ENCODE measurements at regions not wholly inside any gene's neighbourhood (a gene's known extent, or its start where the extent isn't known, plus 50 kb on each side); places are given as distances from the start of the nearest gene placed in this dataset.

- Histone ChIP-seq H3K4me1 (ENCODE audit: control insufficient read depth, insufficient read depth, low read length) (no peaks in the 10 kb centered on the region), H3K4me3 (ENCODE audit: low read length) (no peak overlapping the region), H3K9me3 (ENCODE audit: control insufficient read depth, low read length) (no peaks in the 10 kb centered on the region), H3K27ac (ENCODE audit: low read length) (no peak overlapping the region), H3K27me3 (ENCODE audit: control insufficient read depth, insufficient read depth) (no peaks in the 10 kb centered on the region)
- ATAC-seq (no peak), DNase-seq (no peak)
- intact Hi-C loops (cut with DNase I) = no loop called here
- 84% methylated on average over 16 of the region's 16 CpGs for WGBS
Observed at GRCh38 chr20:6489361-6490171, 277.9 kb upstream of the BMP2 start.

GRCh38 chr20:6485351-6485750, 282.1 kb upstream of the BMP2 start:
- no peak for ATAC-seq
- WGBS = 42% methylated on average over 7 of the region's 7 CpGs

GRCh38 chr20:6483727-6484126, 283.8 kb upstream of the BMP2 start:
- intact Hi-C loops (cut with DNase I) = no loop called here

More at GRCh38 chr20:6485351-6485750, 282.1 kb upstream of the BMP2 start:
- peaks cover 2% of the 10 kb centered on the region for H3K4me1 ChIP-seq (ENCODE audit: control insufficient read depth, insufficient read depth, low read length)
- H3K9me3 ChIP-seq (ENCODE audit: control insufficient read depth, low read length) = no peaks in the 10 kb centered on the region
- intact Hi-C loops (cut with DNase I) = no loop called here
- DNase-seq = no peak
- H3K27me3 ChIP-seq (ENCODE audit: control insufficient read depth, insufficient read depth) = no peaks in the 10 kb centered on the region
- H3K27ac ChIP-seq (ENCODE audit: low read length) = no peak overlapping the region
- H3K4me3 ChIP-seq (ENCODE audit: low read length) = no peak overlapping the region

GRCh38 chr20:6482486-6482885, 285.0 kb upstream of the BMP2 start:
- no peaks in the 10 kb centered on the region for H3K27me3 ChIP-seq (ENCODE audit: control insufficient read depth, insufficient read depth)
- no peak for DNase-seq
- no peak overlapping the region for H3K27ac ChIP-seq (ENCODE audit: low read length)
- intact Hi-C loops (cut with DNase I) = no loop called here
- H3K9me3 ChIP-seq (ENCODE audit: control insufficient read depth, low read length) = no peaks in the 10 kb centered on the region
- H3K4me1 ChIP-seq (ENCODE audit: control insufficient read depth, insufficient read depth, low read length) = peaks cover 2% of the 10 kb centered on the region
- ATAC-seq = no peak
- H3K4me3 ChIP-seq (ENCODE audit: low read length) = no peak overlapping the region

More at GRCh38 chr20:6483727-6484126, 283.8 kb upstream of the BMP2 start:
- Histone ChIP-seq H3K27me3 (ENCODE audit: control insufficient read depth, insufficient read depth) (no peaks in the 10 kb centered on the region), H3K27ac (ENCODE audit: low read length) (no peak overlapping the region), H3K4me3 (ENCODE audit: low read length) (no peak overlapping the region), H3K9me3 (ENCODE audit: control insufficient read depth, low read length) (no peaks in the 10 kb centered on the region), H3K4me1 (ENCODE audit: control insufficient read depth, insufficient read depth, low read length) (peaks cover 2% of the 10 kb centered on the region)
- WGBS = 83% methylated on average over 2 of the region's 2 CpGs
- DNase-seq (no peak), ATAC-seq (no peak)

GRCh38 chr20:6480328-6481200, 286.9 kb upstream of the BMP2 start:
- H3K9me3 ChIP-seq (ENCODE audit: control insufficient read depth, low read length) = no peaks in the 10 kb centered on the region
- intact Hi-C loops (cut with DNase I) = no loop called here
- H3K27me3 ChIP-seq (ENCODE audit: control insufficient read depth, insufficient read depth) = no peaks in the 10 kb centered on the region
- DNase-seq = no peak
- no peak overlapping the region for H3K27ac ChIP-seq (ENCODE audit: low read length)
- no peak overlapping the region for H3K4me3 ChIP-seq (ENCODE audit: low read length)
- 75% methylated on average over 7 of the region's 7 CpGs for WGBS
- ATAC-seq = no peak
- peaks cover 2% of the 10 kb centered on the region for H3K4me1 ChIP-seq (ENCODE audit: control insufficient read depth, insufficient read depth, low read length)

GRCh38 chr20:6473197-6473596, 294.3 kb upstream of the BMP2 start:
- H3K27me3 ChIP-seq (ENCODE audit: control insufficient read depth, insufficient read depth) = no peaks in the 10 kb centered on the region
- intact Hi-C loops (cut with DNase I) = no loop called here

GRCh38 chr20:6471871-6472270, 295.6 kb upstream of the BMP2 start:
- no peak overlapping the region for H3K27ac ChIP-seq (ENCODE audit: low read length)
- no peak overlapping the region for H3K4me3 ChIP-seq (ENCODE audit: low read length)
- no peaks in the 10 kb centered on the region for H3K4me1 ChIP-seq (ENCODE audit: control insufficient read depth, insufficient read depth, low read length)
- ATAC-seq = no peak
- no peaks in the 10 kb centered on the region for H3K27me3 ChIP-seq (ENCODE audit: control insufficient read depth, insufficient read depth)
- no peaks in the 10 kb centered on the region for H3K9me3 ChIP-seq (ENCODE audit: control insufficient read depth, low read length)
- 73% methylated on average over 1 of the region's 1 CpG for WGBS
- intact Hi-C loops (cut with DNase I) = no loop called here
- no peak for DNase-seq

More at GRCh38 chr20:6473197-6473596, 294.3 kb upstream of the BMP2 start:
- DNase-seq (no peak), ATAC-seq (no peak)
- H3K4me1 ChIP-seq (ENCODE audit: control insufficient read depth, insufficient read depth, low read length) = no peaks in the 10 kb centered on the region
- H3K27ac ChIP-seq (ENCODE audit: low read length) = no peak overlapping the region
- H3K4me3 ChIP-seq (ENCODE audit: low read length) = no peak overlapping the region
- H3K9me3 ChIP-seq (ENCODE audit: control insufficient read depth, low read length) = no peaks in the 10 kb centered on the region

- 82% methylated on average over 5 of the region's 5 CpGs for WGBS
- H3K9me3 ChIP-seq (ENCODE audit: control insufficient read depth, low read length) = no peaks in the 10 kb centered on the region
- H3K4me1 ChIP-seq (ENCODE audit: control insufficient read depth, insufficient read depth, low read length) = no peaks in the 10 kb centered on the region
- H3K27ac ChIP-seq (ENCODE audit: low read length) = no peak overlapping the region
- ATAC-seq (no peak), DNase-seq (no peak)
- H3K4me3 ChIP-seq (ENCODE audit: low read length) = no peak overlapping the region
- H3K27me3 ChIP-seq (ENCODE audit: control insufficient read depth, insufficient read depth) = no peaks in the 10 kb centered on the region
- intact Hi-C loops (cut with DNase I) = no loop called here
Observed at GRCh38 chr20:6471110-6471647, 296.3 kb upstream of the BMP2 start.

GRCh38 chr20:6469695-6470094, 297.8 kb upstream of the BMP2 start:
- Histone ChIP-seq H3K4me1 (ENCODE audit: control insufficient read depth, insufficient read depth, low read length) (no peaks in the 10 kb centered on the region), H3K27ac (ENCODE audit: low read length) (no peak overlapping the region), H3K4me3 (ENCODE audit: low read length) (no peak overlapping the region), H3K9me3 (ENCODE audit: control insufficient read depth, low read length) (no peaks in the 10 kb centered on the region), H3K27me3 (ENCODE audit: control insufficient read depth, insufficient read depth) (no peaks in the 10 kb centered on the region)
- DNase-seq (no peak), ATAC-seq (no peak)
- 67% methylated on average over 4 of the region's 4 CpGs for WGBS
- intact Hi-C loops (cut with DNase I) = no loop called here

GRCh38 chr20:6468423-6469116, 298.9 kb upstream of the BMP2 start:
- intact Hi-C loops (cut with DNase I) = no loop called here
- no peak for ATAC-seq
- Histone ChIP-seq H3K4me3 (ENCODE audit: low read length) (no peak overlapping the region), H3K27me3 (ENCODE audit: control insufficient read depth, insufficient read depth) (no peaks in the 10 kb centered on the region), H3K4me1 (ENCODE audit: control insufficient read depth, insufficient read depth, low read length) (no peaks in the 10 kb centered on the region), H3K27ac (ENCODE audit: low read length) (no peak overlapping the region), H3K9me3 (ENCODE audit: control insufficient read depth, low read length) (no peaks in the 10 kb centered on the region)
- 61% methylated on average over 2 of the region's 2 CpGs for WGBS
- DNase-seq = no peak

- Histone ChIP-seq H3K27me3 (ENCODE audit: control insufficient read depth, insufficient read depth) (no peaks in the 10 kb centered on the region), H3K4me3 (ENCODE audit: low read length) (no peak overlapping the region), H3K27ac (ENCODE audit: low read length) (no peak overlapping the region), H3K4me1 (ENCODE audit: control insufficient read depth, insufficient read depth, low read length) (no peaks in the 10 kb centered on the region), H3K9me3 (ENCODE audit: control insufficient read depth, low read length) (no peaks in the 10 kb centered on the region)
- intact Hi-C loops (cut with DNase I) = no loop called here
- DNase-seq (no peak), ATAC-seq (no peak)
- WGBS = 48% methylated on average over 2 of the region's 2 CpGs
Observed at GRCh38 chr20:6467562-6467961, 299.9 kb upstream of the BMP2 start.

Measured in right cardiac atrium (tissue), 5 donors.